ENCODE measurements at regions not wholly inside any gene's neighbourhood (a gene's known extent, or its start where the extent isn't known, plus 50 kb on each side); places are given as distances from the start of the nearest gene placed in this dataset.

DNA sequence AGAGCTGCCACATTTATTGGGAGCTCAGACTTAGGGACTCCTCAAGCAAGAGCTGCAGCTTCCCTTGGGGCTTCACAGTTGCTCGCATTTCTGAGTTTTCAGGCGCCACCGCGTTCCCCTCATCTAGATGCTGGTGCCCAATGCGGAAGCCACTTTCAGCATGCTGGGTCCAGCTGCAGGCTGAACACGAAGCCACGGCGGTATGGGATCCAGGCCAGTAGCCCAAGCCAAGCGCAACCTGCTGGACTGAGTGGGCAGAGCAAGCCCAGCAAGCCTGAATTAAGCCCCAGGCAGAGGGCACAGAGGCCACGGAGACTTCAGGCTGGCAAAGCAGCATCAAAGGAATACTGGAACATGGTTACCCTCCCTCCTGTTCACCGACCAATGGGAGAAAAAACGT is 391.5 kb downstream of the HTR1A start (continued):
- TF ChIP-seq ZNF586 (CRISPR knock-in tag; conservative IDR thresholded peaks at IDR 0.05), result no peak
- TF ChIP-seq IFI16 (CRISPR knock-in tag; IDR thresholded peaks at IDR 0.05), result no peak
- TF ChIP-seq HNRNPK (IDR thresholded peaks at IDR 0.05; ENCODE audit: low read depth, low read length, poor library complexity, severe bottlenecking), result no peak
- TF ChIP-seq, protein P1, sequence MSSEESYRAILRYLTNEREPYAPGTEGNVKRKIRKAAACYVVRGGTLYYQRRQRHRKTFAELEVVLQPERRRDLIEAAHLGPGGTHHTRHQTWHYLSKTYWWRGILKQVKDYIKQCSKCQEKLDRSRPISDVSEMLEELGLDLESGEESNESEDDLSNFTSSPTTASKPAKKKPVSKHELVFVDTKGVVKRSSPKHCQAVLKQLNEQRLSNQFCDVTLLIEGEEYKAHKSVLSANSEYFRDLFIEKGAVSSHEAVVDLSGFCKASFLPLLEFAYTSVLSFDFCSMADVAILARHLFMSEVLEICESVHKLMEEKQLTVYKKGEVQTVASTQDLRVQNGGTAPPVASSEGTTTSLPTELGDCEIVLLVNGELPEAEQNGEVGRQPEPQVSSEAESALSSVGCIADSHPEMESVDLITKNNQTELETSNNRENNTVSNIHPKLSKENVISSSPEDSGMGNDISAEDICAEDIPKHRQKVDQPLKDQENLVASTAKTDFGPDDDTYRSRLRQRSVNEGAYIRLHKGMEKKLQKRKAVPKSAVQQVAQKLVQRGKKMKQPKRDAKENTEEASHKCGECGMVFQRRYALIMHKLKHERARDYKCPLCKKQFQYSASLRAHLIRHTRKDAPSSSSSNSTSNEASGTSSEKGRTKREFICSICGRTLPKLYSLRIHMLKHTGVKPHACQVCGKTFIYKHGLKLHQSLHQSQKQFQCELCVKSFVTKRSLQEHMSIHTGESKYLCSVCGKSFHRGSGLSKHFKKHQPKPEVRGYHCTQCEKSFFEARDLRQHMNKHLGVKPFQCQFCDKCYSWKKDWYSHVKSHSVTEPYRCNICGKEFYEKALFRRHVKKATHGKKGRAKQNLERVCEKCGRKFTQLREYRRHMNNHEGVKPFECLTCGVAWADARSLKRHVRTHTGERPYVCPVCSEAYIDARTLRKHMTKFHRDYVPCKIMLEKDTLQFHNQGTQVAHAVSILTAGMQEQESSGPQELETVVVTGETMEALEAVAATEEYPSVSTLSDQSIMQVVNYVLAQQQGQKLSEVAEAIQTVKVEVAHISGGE (CRISPR knock-in tag; IDR thresholded peaks at IDR 0.05), result no peak
- TF ChIP-seq HNRNPUL1 (IDR thresholded peaks at IDR 0.05; ENCODE audit: low read length), result no peak
- no peak for TF ChIP-seq SP2 (IDR thresholded peaks at IDR 0.05; ENCODE audit: extremely low read depth, low read depth, low read length, poor library complexity, severe bottlenecking)
- TF ChIP-seq, protein P2, sequence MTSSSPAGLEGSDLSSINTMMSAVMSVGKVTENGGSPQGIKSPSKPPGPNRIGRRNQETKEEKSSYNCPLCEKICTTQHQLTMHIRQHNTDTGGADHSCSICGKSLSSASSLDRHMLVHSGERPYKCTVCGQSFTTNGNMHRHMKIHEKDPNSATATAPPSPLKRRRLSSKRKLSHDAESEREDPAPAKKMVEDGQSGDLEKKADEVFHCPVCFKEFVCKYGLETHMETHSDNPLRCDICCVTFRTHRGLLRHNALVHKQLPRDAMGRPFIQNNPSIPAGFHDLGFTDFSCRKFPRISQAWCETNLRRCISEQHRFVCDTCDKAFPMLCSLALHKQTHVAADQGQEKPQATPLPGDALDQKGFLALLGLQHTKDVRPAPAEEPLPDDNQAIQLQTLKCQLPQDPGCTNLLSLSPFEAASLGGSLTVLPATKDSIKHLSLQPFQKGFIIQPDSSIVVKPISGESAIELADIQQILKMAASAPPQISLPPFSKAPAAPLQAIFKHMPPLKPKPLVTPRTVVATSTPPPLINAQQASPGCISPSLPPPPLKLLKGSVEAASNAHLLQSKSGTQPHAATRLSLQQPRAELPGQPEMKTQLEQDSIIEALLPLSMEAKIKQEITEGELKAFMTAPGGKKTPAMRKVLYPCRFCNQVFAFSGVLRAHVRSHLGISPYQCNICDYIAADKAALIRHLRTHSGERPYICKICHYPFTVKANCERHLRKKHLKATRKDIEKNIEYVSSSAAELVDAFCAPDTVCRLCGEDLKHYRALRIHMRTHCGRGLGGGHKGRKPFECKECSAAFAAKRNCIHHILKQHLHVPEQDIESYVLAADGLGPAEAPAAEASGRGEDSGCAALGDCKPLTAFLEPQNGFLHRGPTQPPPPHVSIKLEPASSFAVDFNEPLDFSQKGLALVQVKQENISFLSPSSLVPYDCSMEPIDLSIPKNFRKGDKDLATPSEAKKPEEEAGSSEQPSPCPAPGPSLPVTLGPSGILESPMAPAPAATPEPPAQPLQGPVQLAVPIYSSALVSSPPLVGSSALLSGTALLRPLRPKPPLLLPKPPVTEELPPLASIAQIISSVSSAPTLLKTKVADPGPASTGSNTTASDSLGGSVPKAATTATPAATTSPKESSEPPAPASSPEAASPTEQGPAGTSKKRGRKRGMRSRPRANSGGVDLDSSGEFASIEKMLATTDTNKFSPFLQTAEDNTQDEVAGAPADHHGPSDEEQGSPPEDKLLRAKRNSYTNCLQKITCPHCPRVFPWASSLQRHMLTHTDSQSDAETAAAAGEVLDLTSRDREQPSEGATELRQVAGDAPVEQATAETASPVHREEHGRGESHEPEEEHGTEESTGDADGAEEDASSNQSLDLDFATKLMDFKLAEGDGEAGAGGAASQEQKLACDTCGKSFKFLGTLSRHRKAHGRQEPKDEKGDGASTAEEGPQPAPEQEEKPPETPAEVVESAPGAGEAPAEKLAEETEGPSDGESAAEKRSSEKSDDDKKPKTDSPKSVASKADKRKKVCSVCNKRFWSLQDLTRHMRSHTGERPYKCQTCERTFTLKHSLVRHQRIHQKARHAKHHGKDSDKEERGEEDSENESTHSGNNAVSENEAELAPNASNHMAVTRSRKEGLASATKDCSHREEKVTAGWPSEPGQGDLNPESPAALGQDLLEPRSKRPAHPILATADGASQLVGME (CRISPR knock-in tag; IDR thresholded peaks at IDR 0.05), result no peak
- TF ChIP-seq BDP1 (IDR thresholded peaks at IDR 0.05; ENCODE audit: insufficient read depth, insufficient read length), result no peak

Measured in K562 (cell line).